ENCODE measurements at regions not wholly inside any gene's neighbourhood (a gene's known extent, or its start where the extent isn't known, plus 50 kb on each side); places are given as distances from the start of the nearest gene placed in this dataset.

DNA sequence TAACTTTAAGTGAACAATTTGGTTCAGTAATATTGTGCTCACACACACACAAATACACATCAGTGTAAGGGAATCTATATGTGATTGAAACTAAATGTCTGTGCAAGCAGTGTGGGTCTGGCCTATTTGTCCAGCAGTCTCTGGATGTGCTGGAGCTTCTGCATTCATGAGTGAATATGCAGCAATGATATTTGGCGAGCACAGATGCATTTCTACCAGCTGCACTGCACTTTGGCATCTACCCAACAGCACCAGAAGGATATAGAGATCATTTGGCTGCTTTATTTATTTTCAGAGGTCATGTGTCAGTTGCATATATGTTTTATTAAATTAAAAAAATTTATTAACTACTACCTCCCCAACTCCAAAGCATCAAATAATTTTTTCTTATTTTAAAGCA, 613.4 kb upstream of the NR3C2 start:
- TF ChIP-seq, protein P1, sequence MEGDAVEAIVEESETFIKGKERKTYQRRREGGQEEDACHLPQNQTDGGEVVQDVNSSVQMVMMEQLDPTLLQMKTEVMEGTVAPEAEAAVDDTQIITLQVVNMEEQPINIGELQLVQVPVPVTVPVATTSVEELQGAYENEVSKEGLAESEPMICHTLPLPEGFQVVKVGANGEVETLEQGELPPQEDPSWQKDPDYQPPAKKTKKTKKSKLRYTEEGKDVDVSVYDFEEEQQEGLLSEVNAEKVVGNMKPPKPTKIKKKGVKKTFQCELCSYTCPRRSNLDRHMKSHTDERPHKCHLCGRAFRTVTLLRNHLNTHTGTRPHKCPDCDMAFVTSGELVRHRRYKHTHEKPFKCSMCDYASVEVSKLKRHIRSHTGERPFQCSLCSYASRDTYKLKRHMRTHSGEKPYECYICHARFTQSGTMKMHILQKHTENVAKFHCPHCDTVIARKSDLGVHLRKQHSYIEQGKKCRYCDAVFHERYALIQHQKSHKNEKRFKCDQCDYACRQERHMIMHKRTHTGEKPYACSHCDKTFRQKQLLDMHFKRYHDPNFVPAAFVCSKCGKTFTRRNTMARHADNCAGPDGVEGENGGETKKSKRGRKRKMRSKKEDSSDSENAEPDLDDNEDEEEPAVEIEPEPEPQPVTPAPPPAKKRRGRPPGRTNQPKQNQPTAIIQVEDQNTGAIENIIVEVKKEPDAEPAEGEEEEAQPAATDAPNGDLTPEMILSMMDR (IDR thresholded peaks at IDR 0.05): no peak
- TF ChIP-seq POLR2A (IDR thresholded peaks at IDR 0.05): no peak

Measured in Peyer's patch (tissue), 4 donors.